ENCODE measurements at regions not wholly inside any gene's neighbourhood (a gene's known extent, or its start where the extent isn't known, plus 50 kb on each side); places are given as distances from the start of the nearest gene placed in this dataset.

GRCh38 chr3:59606638-59607266 is 556.9 kb upstream of the CFAP20DC start:
- TF ChIP-seq POLR2AphosphoS5 (IDR thresholded peaks at IDR 0.05; ENCODE audit: low read depth, low read length) (no peak), POLR2A (IDR thresholded peaks at IDR 0.05; ENCODE audit: low read depth, low read length) (no peak), PAX5 (IDR thresholded peaks at IDR 0.05; ENCODE audit: insufficient read depth, low read length, severe bottlenecking) (no peak), TAF1 (IDR thresholded peaks at IDR 0.05; ENCODE audit: low read depth, low read length) (no peak)

Measured in GM12891 (cell line).